Fibroblast of the conjunctiva (primary cell): ENCODE measurements at regions not wholly inside any gene's neighbourhood (a gene's known extent, or its start where the extent isn't known, plus 50 kb on each side); places are given as distances from the start of the nearest gene placed in this dataset.

Source experiments
- DNase-seq: peaks from one replicate; pipeline ENCODE4 v3.0.0-alpha.2; 2010; ENCODE audit warnings: low read depth

- DNase-seq: no peak
Measured at GRCh38 chr5:71948206-71948605, 159.1 kb upstream of the MAP1B start.

GRCh38 chr5:71949772-71950171 lies 157.5 kb upstream of the MAP1B start:
- DNase-seq: no peak

GRCh38 chr5:71953866-71954265 lies 153.4 kb upstream of the MAP1B start:
- DNase-seq: no peak

- no peak for DNase-seq
Measured at GRCh38 chr5:71954329-71954728, 152.9 kb upstream of the MAP1B start.

- DNase-seq: no peak
Measured at GRCh38 chr5:71955723-71956122, 151.6 kb upstream of the MAP1B start.

- no peak for DNase-seq
Measured at GRCh38 chr5:71957292-71957898, 149.9 kb upstream of the MAP1B start.

GRCh38 chr5:71960195-71960594 lies 147.1 kb upstream of the MAP1B start:
- no peak for DNase-seq

- DNase-seq: no peak
Measured at GRCh38 chr5:71961786-71962185, 145.5 kb upstream of the MAP1B start.

- DNase-seq: no peak
Measured at GRCh38 chr5:71969460-71969859, 137.8 kb upstream of the MAP1B start.

- no peak for DNase-seq
Measured at GRCh38 chr5:71971862-71972261, 135.4 kb upstream of the MAP1B start.

GRCh38 chr5:71972777-71973473 lies 134.3 kb upstream of the MAP1B start:
- DNase-seq: no peak

- no peak for DNase-seq
Measured at GRCh38 chr5:71973563-71973962, 133.7 kb upstream of the MAP1B start.

GRCh38 chr5:71974165-71974564 lies 133.1 kb upstream of the MAP1B start:
- no peak for DNase-seq

GRCh38 chr5:71974622-71975021 lies 132.7 kb upstream of the MAP1B start:
- DNase-seq: no peak

- no peak for DNase-seq
Measured at GRCh38 chr5:71976449-71976848, 130.8 kb upstream of the MAP1B start.

- DNase-seq: no peak
Measured at GRCh38 chr5:71977311-71977710, 130.0 kb upstream of the MAP1B start.

GRCh38 chr5:71978216-71978615 lies 129.1 kb upstream of the MAP1B start:
- no peak for DNase-seq

GRCh38 chr5:71982717-71983395 lies 124.4 kb upstream of the MAP1B start:
- DNase-seq: no peak

GRCh38 chr5:71986101-71986500 lies 121.2 kb upstream of the MAP1B start:
- no peak for DNase-seq

GRCh38 chr5:71988808-71989207 lies 118.5 kb upstream of the MAP1B start:
- DNase-seq: no peak

- DNase-seq: no peak
Measured at GRCh38 chr5:71993600-71993999, 113.7 kb upstream of the MAP1B start.

GRCh38 chr5:71996789-71997188 lies 110.5 kb upstream of the MAP1B start:
- no peak for DNase-seq

GRCh38 chr5:71998746-71999145 lies 108.5 kb upstream of the MAP1B start:
- no peak for DNase-seq

GRCh38 chr5:72000707-72001106 lies 106.6 kb upstream of the MAP1B start:
- no peak for DNase-seq
